Astrocyte (in vitro differentiated cells and primary cell): ENCODE measurements at regions not wholly inside any gene's neighbourhood (a gene's known extent, or its start where the extent isn't known, plus 50 kb on each side); places are given as distances from the start of the nearest gene placed in this dataset.

Experiments
- DNase-seq: peaks from one replicate; pipeline ENCODE4 v3.0.0-alpha.2; 2010; ENCODE audit warnings: low read depth
- FAIRE-seq: peaks from 2 replicates; lab custom pipeline; 2011; peaks lifted over from hg19 to GRCh38; lab: Jason Lieb, UNC
- H2AFZ ChIP-seq: 2 replicates; pipeline ENCODE4 v1.6.0; 2012; ENCODE audit warnings: low read depth, low read length, inconsistent platforms
- H3K27ac ChIP-seq: 2 replicates; pipeline ENCODE4 v1.5.1; 2011; ENCODE audit warnings: low read depth, low read length, inconsistent platforms
- H3K27me3 ChIP-seq: 2 replicates; pipeline ENCODE4 v1.6.0; 2011; ENCODE audit warnings: low read length, inconsistent platforms; ENCODE audit not compliant: insufficient read depth
- H3K36me3 ChIP-seq: 2 replicates; pipeline ENCODE4 v1.5.1; 2011; ENCODE audit warnings: low read length, inconsistent platforms; ENCODE audit not compliant: insufficient read depth
- H3K4me1 ChIP-seq: 2 replicates; pipeline ENCODE4 v1.5.1; 2011; ENCODE audit warnings: low read length, inconsistent platforms; ENCODE audit not compliant: insufficient read depth
- H3K4me2 ChIP-seq: 2 replicates; pipeline ENCODE4 v1.6.0; 2012; ENCODE audit warnings: low read length, inconsistent platforms
- H3K4me3 ChIP-seq: 2 replicates; pipeline ENCODE4 v1.5.1; 2011; ENCODE audit warnings: low read depth, mild to moderate bottlenecking, low read length, inconsistent platforms; ENCODE audit not compliant: insufficient read depth
- H3K79me2 ChIP-seq: 2 replicates; pipeline ENCODE4 v1.6.0; 2012; ENCODE audit warnings: mild to moderate bottlenecking, low read length, inconsistent platforms; ENCODE audit not compliant: insufficient read depth
- H3K9ac ChIP-seq: 2 replicates; pipeline ENCODE4 v1.6.0; 2012; ENCODE audit warnings: mild to moderate bottlenecking, low read length, inconsistent platforms
- H3K9me3 ChIP-seq: 2 replicates; pipeline ENCODE4 v1.5.1; 2012; ENCODE audit warnings: low read depth, mild to moderate bottlenecking, low read length, inconsistent platforms; ENCODE audit not compliant: insufficient read depth
- H4K20me1 ChIP-seq: 2 replicates; pipeline ENCODE4 v1.6.0; 2012; ENCODE audit warnings: low read length, inconsistent platforms; ENCODE audit not compliant: insufficient read depth
- H3K27ac Mint-ChIP-seq: one replicate; pipeline ENCODE4 v1.8.0; 2021; ENCODE audit warnings: mild to moderate bottlenecking, mixed read lengths; ENCODE audit not compliant: unreplicated experiment
- H3K27me3 Mint-ChIP-seq: one replicate; pipeline ENCODE4 v1.8.0; 2021; ENCODE audit warnings: low read depth, mixed read lengths; ENCODE audit not compliant: unreplicated experiment
- H3K36me3 Mint-ChIP-seq: one replicate; pipeline ENCODE4 v1.8.0; 2021; ENCODE audit warnings: low read depth, mixed read lengths; ENCODE audit not compliant: unreplicated experiment
- H3K4me1 Mint-ChIP-seq: one replicate; pipeline ENCODE4 v1.8.0; 2021; ENCODE audit warnings: low read depth, mixed read lengths; ENCODE audit not compliant: unreplicated experiment
- H3K4me3 Mint-ChIP-seq: one replicate; pipeline ENCODE4 v1.8.0; 2021; ENCODE audit warnings: mild to moderate bottlenecking, moderate library complexity, mixed read lengths; ENCODE audit not compliant: unreplicated experiment
- H3K9me3 Mint-ChIP-seq: one replicate; pipeline ENCODE4 v1.8.0; 2021; ENCODE audit warnings: mild to moderate bottlenecking, mixed read lengths; ENCODE audit not compliant: unreplicated experiment
- CTCF ChIP-seq: IDR thresholded peaks from 2 replicates; pipeline ENCODE4 v1.5.1; 2011; ENCODE audit warnings: low read depth, mild to moderate bottlenecking, inconsistent platforms, low read length, moderate library complexity; ENCODE audit not compliant: insufficient read depth
- EZH2 ChIP-seq: IDR thresholded peaks from 2 replicates; pipeline ENCODE4 v1.6.1; 2012; ENCODE audit warnings: mild to moderate bottlenecking, low read length, inconsistent platforms; ENCODE audit not compliant: insufficient read depth

GRCh38 chr19:29003641-29004409 is 209.1 kb downstream of the UQCRFS1 start:
- no peak overlapping the region for H3K9ac ChIP-seq
- H3K27ac ChIP-seq, result no peak overlapping the region
- DNase-seq, result no peak
- Mint-ChIP-seq H3K27ac (no peak overlapping the region), H3K9me3 (peaks cover 3% of the 10 kb centered on the region), H3K36me3 (no peaks in the 10 kb centered on the region), H3K4me3 (no peak overlapping the region), H3K4me1 (no peaks in the 10 kb centered on the region), H3K27me3 (peaks cover 10% of the 10 kb centered on the region)
- no peak overlapping the region for H2AFZ ChIP-seq
- H3K36me3 ChIP-seq, result no peaks in the 10 kb centered on the region
- H3K4me1 ChIP-seq, result no peaks in the 10 kb centered on the region
- no peak for TF ChIP-seq CTCF
- TF ChIP-seq EZH2, result no peak
- H3K79me2 ChIP-seq, result no peaks in the 10 kb centered on the region
- FAIRE-seq, result no peak
- no peak overlapping the region for H3K4me2 ChIP-seq
- H4K20me1 ChIP-seq, result no peaks in the 10 kb centered on the region
- H3K27me3 ChIP-seq, result no peaks in the 10 kb centered on the region
- peaks cover 3% of the 10 kb centered on the region for H3K9me3 ChIP-seq
- no peak overlapping the region for H3K4me3 ChIP-seq

GRCh38 chr19:29002336-29002735 is 210.6 kb downstream of the UQCRFS1 start:
- no peak overlapping the region for H3K4me2 ChIP-seq
- no peak overlapping the region for H3K4me3 ChIP-seq
- Mint-ChIP-seq H3K4me3 (no peak overlapping the region), H3K9me3 (peaks cover 12% of the 10 kb centered on the region), H3K4me1 (no peaks in the 10 kb centered on the region), H3K27ac (no peak overlapping the region), H3K27me3 (peaks cover 8% of the 10 kb centered on the region), H3K36me3 (no peaks in the 10 kb centered on the region)
- no peak for FAIRE-seq
- TF ChIP-seq EZH2 (no peak), CTCF (no peak)
- no peaks in the 10 kb centered on the region for H3K27me3 ChIP-seq
- peaks cover 3% of the 10 kb centered on the region for H3K9me3 ChIP-seq
- no peaks in the 10 kb centered on the region for H4K20me1 ChIP-seq
- H3K36me3 ChIP-seq, result no peaks in the 10 kb centered on the region
- no peak overlapping the region for H3K27ac ChIP-seq
- no peaks in the 10 kb centered on the region for H3K4me1 ChIP-seq
- no peaks in the 10 kb centered on the region for H3K79me2 ChIP-seq
- H3K9ac ChIP-seq, result no peak overlapping the region
- H2AFZ ChIP-seq, result no peak overlapping the region
- DNase-seq, result no peak

- no peak overlapping the region for H3K27ac Mint-ChIP-seq
- H2AFZ ChIP-seq, result no peak overlapping the region
- H3K27me3 Mint-ChIP-seq, result peaks cover 8% of the 10 kb centered on the region
- no peak overlapping the region for H3K9ac ChIP-seq
- H3K36me3 Mint-ChIP-seq, result no peaks in the 10 kb centered on the region
- peaks cover 14% of the 10 kb centered on the region for H3K9me3 Mint-ChIP-seq
- no peak overlapping the region for H3K4me3 ChIP-seq
- no peaks in the 10 kb centered on the region for H3K79me2 ChIP-seq
- TF ChIP-seq CTCF (no peak), EZH2 (no peak)
- H3K27me3 ChIP-seq, result no peaks in the 10 kb centered on the region
- H3K4me1 ChIP-seq, result no peaks in the 10 kb centered on the region
- no peaks in the 10 kb centered on the region for H3K36me3 ChIP-seq
- no peaks in the 10 kb centered on the region for H4K20me1 ChIP-seq
- peaks cover 6% of the 10 kb centered on the region for H3K9me3 ChIP-seq
- H3K4me3 Mint-ChIP-seq, result no peak overlapping the region
- H3K27ac ChIP-seq, result no peak overlapping the region
- no peak for FAIRE-seq
- H3K4me1 Mint-ChIP-seq, result no peaks in the 10 kb centered on the region
- no peak for DNase-seq
- no peak overlapping the region for H3K4me2 ChIP-seq
These were observed 211.2 kb downstream of the UQCRFS1 start for GRCh38 chr19:29001597-29002245.
